GM12878 (cell line): ENCODE measurements at regions not wholly inside any gene's neighbourhood (a gene's known extent, or its start where the extent isn't known, plus 50 kb on each side); places are given as distances from the start of the nearest gene placed in this dataset.

Experiments
- ATAC-seq: fragments of 200-7000 bp; cut with Tn5 transposase; 3 replicates; pipeline ENCODE4 v1.9.1; 2020; ENCODE audit warnings: mild to moderate bottlenecking, moderate library complexity
- BruUV-seq: library from RNA; stranded (reverse); fragments of 400-500 nt; replicated peaks from 2 replicates; lab custom pipeline; 2021; lab: Mats Ljungman, UMichigan
- CTCF ChIA-PET: fragments of 300-600 bp; sonication (Branson Sonifier 250); formaldehyde crosslinking; extraction: SDS; loops from one replicate; lab custom pipeline; 2021; ENCODE audit warnings: inconsistent platforms; lab: Yijun Ruan, JAX
- POLR2A ChIA-PET: fragments of 350-600 bp; formaldehyde crosslinking; extraction: SDS; loops from one replicate; lab custom pipeline; 2021; ENCODE audit warnings: inconsistent platforms; lab: Charles Lee
- RAD21 ChIA-PET: fragments of 300-600 bp; sonication (Branson Sonifier 250); formaldehyde crosslinking; loops from one replicate; lab custom pipeline; 2023; ENCODE audit warnings: antibody characterized with exemption; ENCODE audit not compliant: unreplicated experiment; lab: Charles Lee
- SMC1A ChIA-PET: fragments of 300-600 bp; sonication (Branson Sonifier 250); formaldehyde crosslinking; loops from one replicate; lab custom pipeline; 2023; ENCODE audit not compliant: unreplicated experiment, uncharacterized antibody; lab: Charles Lee
- DNase-seq: peaks from one replicate; pipeline ENCODE4 v3.0.0-alpha.2; 2011; ENCODE audit warnings: low read depth, low spot score
- FAIRE-seq: peaks from 3 replicates; lab custom pipeline; 2011; peaks lifted over from hg19 to GRCh38; lab: Jason Lieb, UNC
- H2AFZ ChIP-seq: 2 replicates; pipeline ENCODE4 v1.6.0; 2011; ENCODE audit warnings: low read depth, low read length, control low read depth; ENCODE audit not compliant: control insufficient read depth
- H3K27ac ChIP-seq: 2 replicates; pipeline ENCODE4 v1.5.1; 2011; ENCODE audit warnings: control low read depth; ENCODE audit not compliant: control insufficient read depth, insufficient read depth
- H3K27me3 ChIP-seq, 2 experiments: replicated peaks in 1 of 2; 2 replicates each; pipeline versions ENCODE4 v1.6.0 to v1.6.1; 2011; ENCODE audit warnings: low read length in 1 of 2; ENCODE audit not compliant: control insufficient read depth in 2 of 2, insufficient read depth in 2 of 2
- H3K36me3 ChIP-seq, 2 experiments: 2 replicates each; pipeline ENCODE4 v1.5.1; 2011; ENCODE audit warnings: low read length in 1 of 2; ENCODE audit not compliant: control insufficient read depth in 2 of 2, insufficient read depth in 2 of 2
- H3K4me1 ChIP-seq: 2 replicates; pipeline ENCODE4 v1.6.1; 2011; ENCODE audit warnings: mild to moderate bottlenecking, low read length, moderate library complexity, mixed read lengths; ENCODE audit not compliant: control insufficient read depth, insufficient read depth
- H3K4me2 ChIP-seq: 2 replicates; pipeline ENCODE4 v1.6.0; 2011; ENCODE audit warnings: control low read depth; ENCODE audit not compliant: control insufficient read depth, insufficient read depth
- H3K4me3 ChIP-seq: fragments of 200-600 bp; sonication (generic); 2 replicates; pipeline ENCODE4 v1.5.1; 2016
- H3K79me2 ChIP-seq: 2 replicates; pipeline ENCODE4 v1.6.0; 2011; ENCODE audit warnings: low read length; ENCODE audit not compliant: control insufficient read depth, insufficient read depth
- H3K9ac ChIP-seq: 2 replicates; pipeline ENCODE4 v1.8.0; 2011; ENCODE audit warnings: low read length, control low read depth, mixed read lengths; ENCODE audit not compliant: control insufficient read depth, insufficient read depth
- H3K9me3 ChIP-seq: replicated peaks from 3 replicates; pipeline ENCODE4 v1.5.1; 2011; ENCODE audit warnings: mild to moderate bottlenecking, low read length; ENCODE audit not compliant: control insufficient read depth, insufficient read depth
- H4K20me1 ChIP-seq: 2 replicates; pipeline ENCODE4 v1.6.0; 2011; ENCODE audit not compliant: control insufficient read depth, insufficient read depth
- BMI1 ChIP-seq: fragments of 450-650 bp; IDR thresholded peaks from 2 replicates; pipeline ENCODE4 v1.6.1; 2016; ENCODE audit warnings: mild to moderate bottlenecking, moderate library complexity, borderline replicate concordance
- CBX5 ChIP-seq: sonication (generic); IDR thresholded peaks from 2 replicates; pipeline ENCODE4 v1.6.1; 2016; ENCODE audit warnings: low read depth, moderate library complexity, mild to moderate bottlenecking, inconsistent platforms
- EED ChIP-seq: sonication (generic); IDR thresholded peaks from 2 replicates; pipeline ENCODE4 v1.6.1; 2016; ENCODE audit warnings: antibody characterized with exemption, low read depth
- HDAC6 ChIP-seq: fragments of 200-600 bp; sonication (generic); IDR thresholded peaks from one replicate; pipeline ENCODE4 v1.8.0; 2017; ENCODE audit warnings: antibody characterized with exemption; ENCODE audit not compliant: unreplicated experiment
- MAX ChIP-seq: IDR thresholded peaks from 2 replicates; pipeline ENCODE4 v1.6.1; 2012; ENCODE audit warnings: low read depth, low read length, improper control_type of control experiment
- MEF2A ChIP-seq: IDR thresholded peaks from 2 replicates; pipeline ENCODE4 v1.6.1; 2011; ENCODE audit warnings: low read depth, mild to moderate bottlenecking, low read length, moderate library complexity; ENCODE audit not compliant: insufficient read depth
- MLLT1 ChIP-seq: fragments of 450-650 bp; IDR thresholded peaks from 2 replicates; pipeline ENCODE4 v1.6.1; 2016; ENCODE audit warnings: mild to moderate bottlenecking
- NFYB ChIP-seq: IDR thresholded peaks from 2 replicates; pipeline ENCODE4 v1.6.1; 2011; ENCODE audit warnings: low read depth, mild to moderate bottlenecking, low read length, improper control_type of control experiment, moderate library complexity; ENCODE audit not compliant: insufficient read depth
- NKRF ChIP-seq: fragments of 450-650 bp; conservative IDR thresholded peaks from 2 replicates; pipeline ENCODE4 v1.6.1; 2017; ENCODE audit warnings: mild to moderate bottlenecking, moderate library complexity
- NR2C1 ChIP-seq: fragments of 450-650 bp; IDR thresholded peaks from 2 replicates; pipeline ENCODE4 v1.6.1; 2017; ENCODE audit warnings: antibody characterized with exemption, mild to moderate bottlenecking, moderate library complexity
- RAD21 ChIP-seq: IDR thresholded peaks from 2 replicates; pipeline ENCODE4 v1.6.1; 2011; ENCODE audit warnings: mild to moderate bottlenecking, low read depth, low read length, moderate library complexity; ENCODE audit not compliant: insufficient read depth
- SREBF1 ChIP-seq: IDR thresholded peaks from 2 replicates; pipeline ENCODE4 v1.6.1; 2012; ENCODE audit warnings: mild to moderate bottlenecking, low read length
- STAT3 ChIP-seq: IDR thresholded peaks from 2 replicates; pipeline ENCODE4 v1.6.1; 2011; ENCODE audit warnings: low read depth, low read length, improper control_type of control experiment
- SUPT20H ChIP-seq: IDR thresholded peaks from 2 replicates; pipeline ENCODE4 v1.6.1; 2011; ENCODE audit warnings: low read depth, mild to moderate bottlenecking, low read length, moderate library complexity, borderline replicate concordance; ENCODE audit not compliant: control insufficient read depth
- WGBS: methylation state at CpG from one replicate; pipeline ENCODE4 v1.1.6; 2016; ENCODE audit warnings: low lambda C conversion rate; ENCODE audit not compliant: insufficient replicate concordance, insufficient coverage; ENCODE audit errors: missing lambda C conversion rate; 5-methylcytosine and 5-hydroxymethylcytosine counted together
- in situ Hi-C: fragments of 300-500 bp; cut with MboI; formaldehyde crosslinking; loops from 9 replicates; pipeline ENCODE4 v1.14.3; 2018; ENCODE audit warnings: mixed read lengths
- intact Hi-C: fragments of 100-400 bp; cut with micrococcal nuclease; formaldehyde crosslinking; loops from one replicate; pipeline ENCODE4 v1.14.2; 2022; ENCODE audit not compliant: unreplicated experiment

GRCh38 chr7:155141562-155141961 is 71.4 kb downstream of the HTR5A start:
- DNase-seq (no peak), ATAC-seq (no peak), FAIRE-seq (no peak)
- in situ Hi-C loops: no loop called here
- SMC1A ChIA-PET: no interaction called here
- no peak overlapping the region for H3K4me3 ChIP-seq
- TF ChIP-seq CBX5: no peak
- no peak for TF ChIP-seq NR2C1
- TF ChIP-seq SUPT20H: no peak
- TF ChIP-seq RAD21: no peak
- no peak for TF ChIP-seq EED
- no peaks in the 10 kb centered on the region for H4K20me1 ChIP-seq
- no peak overlapping the region for H2AFZ ChIP-seq
- H3K9me3 ChIP-seq: no peaks in the 10 kb centered on the region; the same call in 2 of the 3 replicates
- no peaks in the 10 kb centered on the region for H3K4me1 ChIP-seq
- H3K9ac ChIP-seq: no peak overlapping the region
- no peak overlapping the region for H3K4me2 ChIP-seq
- no TSS peak for BruUV-seq
- no peak overlapping the region for H3K27ac ChIP-seq
- H3K79me2 ChIP-seq: no peaks in the 10 kb centered on the region
- H3K27me3 ChIP-seq: no peaks in the 10 kb centered on the region; a peak in 1 of 4 replicates
- no peaks in the 10 kb centered on the region for H3K36me3 ChIP-seq
- WGBS: 6% methylated on average over 5 of the region's 5 CpGs
- POLR2A ChIA-PET: no interaction called here
- RAD21 ChIA-PET: no interaction called here
- intact Hi-C loops: no loop called here
- CTCF ChIA-PET: no interaction called here

GRCh38 chr7:155143381-155143780 is 73.3 kb downstream of the HTR5A start:
- Histone ChIP-seq H3K27ac (no peak overlapping the region), H3K36me3 (no peaks in the 10 kb centered on the region), H3K4me2 (no peak overlapping the region), H4K20me1 (no peaks in the 10 kb centered on the region), H3K9ac (no peak overlapping the region), H3K27me3 (no peaks in the 10 kb centered on the region; a peak in 1 of 4 replicates), H3K4me1 (no peaks in the 10 kb centered on the region), H2AFZ (no peak overlapping the region), H3K9me3 (no peaks in the 10 kb centered on the region), H3K4me3 (no peak overlapping the region), H3K79me2 (no peaks in the 10 kb centered on the region)
- in situ Hi-C loops (no loop called here), intact Hi-C loops (no loop called here)
- DNase-seq (no peak), ATAC-seq (no peak), FAIRE-seq (no peak)
- ChIA-PET RAD21 (no interaction called here), POLR2A (no interaction called here), CTCF (no interaction called here), SMC1A (no interaction called here)
- WGBS: 24% methylated on average over 9 of the region's 9 CpGs
- no TSS peak for BruUV-seq
- TF ChIP-seq SREBF1 (no peak), MAX (no peak), HDAC6 (no peak), NFYB (no peak), STAT3 (no peak), BMI1 (no peak), MLLT1 (no peak), NKRF (no peak), MEF2A (no peak)
